Gastroesophageal sphincter (tissue), 3 donors: ENCODE measurements at regions not wholly inside any gene's neighbourhood (a gene's known extent, or its start where the extent isn't known, plus 50 kb on each side); places are given as distances from the start of the nearest gene placed in this dataset.

Experiments
- CTCF ChIP-seq, 4 experiments: fragments of 200-600 bp in 2 of 4; fragments of 450-650 bp in 2 of 4; sonication (generic) in 1 of 4; IDR thresholded peaks; one replicate each; pipeline ENCODE4 v1.5.1; 2017 to 2019; ENCODE audit warnings: antibody characterized with exemption in 4 of 4, mild to moderate bottlenecking in 2 of 4, moderate library complexity in 2 of 4
- EP300 ChIP-seq: sonication (generic); formaldehyde crosslinking; IDR thresholded peaks from one replicate; pipeline ENCODE4 v1.6.1; 2017; ENCODE audit warnings: antibody characterized with exemption, mild to moderate bottlenecking
- POLR2A ChIP-seq, 2 donors: fragments of 450-650 bp; IDR thresholded peaks; one replicate each; pipeline ENCODE4 v1.6.1; 2017; ENCODE audit warnings: antibody characterized with exemption in 2 of 2, mild to moderate bottlenecking in 2 of 2, moderate library complexity in 1 of 2
- POLR2AphosphoS5 ChIP-seq: sonication (generic); formaldehyde crosslinking; IDR thresholded peaks from one replicate; pipeline ENCODE4 v1.6.1; 2017; ENCODE audit warnings: antibody characterized with exemption

- TF ChIP-seq POLR2A (IDR thresholded peaks at IDR 0.05) (no peak), CTCF (IDR thresholded peaks at IDR 0.05) (no peak), POLR2AphosphoS5 (no peak), EP300 (no peak)
Measured at GRCh38 chr10:57817741-57818140, 450.0 kb downstream of the IPMK start.
